ENCODE measurements at regions not wholly inside any gene's neighbourhood (a gene's known extent, or its start where the extent isn't known, plus 50 kb on each side); places are given as distances from the start of the nearest gene placed in this dataset.

DNA sequence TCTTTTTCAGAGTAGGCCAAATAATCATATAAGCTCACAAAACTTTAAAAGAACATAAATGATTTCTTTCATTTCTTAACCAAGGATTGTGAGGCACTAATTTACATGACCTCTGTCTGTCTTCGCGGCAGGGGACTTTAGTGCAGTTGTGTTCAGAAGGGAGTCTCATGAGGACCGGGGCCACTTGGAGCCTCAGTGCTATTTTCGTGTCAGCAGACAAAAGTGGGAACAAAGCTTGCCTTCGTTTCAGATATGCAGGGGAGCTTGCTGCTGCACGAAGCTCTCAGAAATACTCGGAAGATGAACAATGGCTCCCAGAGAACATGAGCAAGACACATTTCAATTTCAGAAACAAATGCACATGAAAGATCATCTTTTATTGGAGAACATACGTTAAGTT, 497.0 kb downstream of the CDH26 start:
- DNase-seq = no peak

DNA sequence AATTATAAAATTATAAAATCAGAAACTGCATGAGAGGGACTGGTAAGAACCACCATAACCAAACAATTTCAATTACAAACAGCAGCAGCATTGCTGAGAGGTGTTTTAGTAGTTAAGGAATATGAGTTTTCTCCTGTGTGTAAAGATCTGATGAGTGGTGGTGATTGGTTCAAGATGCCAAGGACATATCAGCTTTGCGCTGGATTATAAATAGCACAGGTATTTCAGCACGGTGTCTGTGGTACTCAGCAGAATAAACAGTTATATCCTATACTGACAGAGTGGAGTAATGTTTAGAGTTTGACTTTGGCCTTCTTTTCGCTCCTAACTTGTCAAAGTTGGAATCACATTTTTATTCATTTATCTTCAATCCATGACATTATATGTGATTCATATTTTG, 501.0 kb downstream of the CDH26 start:
- no peak for DNase-seq

DNA sequence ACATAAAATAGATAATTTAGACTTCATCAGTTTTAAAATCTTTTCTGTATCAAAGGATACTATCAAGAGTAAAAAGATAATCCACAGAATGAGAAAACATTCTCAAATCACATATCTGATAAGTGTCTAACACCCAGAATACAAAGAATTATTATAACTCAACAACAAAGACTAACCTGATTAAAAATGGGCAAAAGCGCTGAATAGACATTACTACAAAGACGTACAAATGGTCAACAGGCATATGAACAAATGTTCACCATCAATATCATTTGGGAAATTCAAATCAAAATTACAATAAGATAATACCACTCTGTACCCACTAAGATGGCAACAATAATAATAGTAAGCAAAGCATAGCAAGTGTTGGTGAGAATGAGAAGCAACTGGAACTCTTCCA, 503.8 kb downstream of the CDH26 start:
- DNase-seq = no peak

DNA sequence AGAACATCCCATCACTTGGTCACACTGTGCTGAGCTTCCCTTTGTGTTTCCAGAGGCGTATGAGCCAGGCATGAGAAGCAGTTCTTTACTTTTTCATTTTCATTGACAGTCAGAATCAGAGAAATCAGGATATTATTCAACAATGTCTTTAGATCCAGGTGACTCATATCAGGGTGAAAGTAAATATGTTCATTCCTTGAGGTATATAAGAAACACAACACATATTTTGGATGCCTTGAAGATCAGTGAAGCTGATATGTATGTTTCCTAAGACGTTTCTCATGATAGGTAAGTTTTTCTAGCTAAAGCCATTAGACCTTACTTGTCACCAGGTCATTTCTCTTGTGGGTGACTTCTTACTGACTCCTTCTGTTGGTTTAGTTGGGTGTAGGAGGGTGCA, 505.6 kb downstream of the CDH26 start:
- no peak for DNase-seq

DNA sequence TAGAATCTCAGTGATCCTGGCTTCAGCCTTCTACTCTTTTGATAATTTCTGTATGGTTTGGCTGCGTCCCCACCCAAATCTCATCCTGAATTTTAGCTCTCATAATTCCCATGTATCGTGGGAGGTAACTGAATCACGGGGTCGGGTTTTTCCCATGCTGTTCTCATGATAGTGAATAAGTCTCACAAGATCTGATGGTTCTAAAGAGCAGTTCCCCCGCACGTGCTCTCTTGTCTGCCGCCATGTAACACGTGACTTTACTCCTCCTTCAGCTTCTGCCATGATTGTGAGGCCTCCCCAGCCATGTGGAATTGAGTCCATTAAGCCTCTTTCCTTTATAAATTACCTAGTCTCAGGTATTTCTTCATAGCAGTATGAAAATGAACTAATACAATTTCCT, 507.2 kb downstream of the CDH26 start:
- DNase-seq = no peak

DNA sequence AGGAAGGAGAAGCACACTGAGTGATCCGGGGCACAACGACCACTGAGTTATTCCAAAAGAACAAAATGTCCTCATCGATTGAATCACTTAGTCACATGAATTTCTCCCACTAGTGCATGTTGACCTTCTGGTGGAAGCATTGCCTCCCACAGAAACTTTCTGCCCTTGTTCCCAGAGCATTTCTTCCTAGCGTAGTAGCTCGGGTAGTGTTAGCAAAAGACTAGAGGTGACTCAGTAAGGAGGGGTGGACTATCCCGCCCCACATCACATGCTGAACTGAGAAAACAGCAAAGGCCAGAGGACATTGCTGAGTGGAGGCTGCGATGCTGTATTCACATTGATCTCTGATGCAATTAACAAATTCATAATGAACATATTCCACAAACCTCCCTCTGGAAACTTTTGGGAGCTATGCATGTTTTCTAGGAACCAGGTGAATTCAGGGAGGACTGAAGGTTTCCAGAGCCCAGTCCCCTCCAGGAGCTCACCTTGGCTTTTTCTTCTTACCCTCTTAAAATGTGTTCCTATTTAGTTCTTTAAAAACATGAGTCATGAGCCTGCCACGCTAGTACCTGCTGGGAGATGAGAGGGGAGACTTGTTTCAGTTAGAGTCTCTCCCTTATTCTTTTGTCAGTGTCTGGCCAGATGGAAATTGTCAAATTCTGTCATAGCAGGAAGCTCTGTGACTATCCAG, 507.9 kb downstream of the CDH26 start:
- DNase-seq = no peak

DNA sequence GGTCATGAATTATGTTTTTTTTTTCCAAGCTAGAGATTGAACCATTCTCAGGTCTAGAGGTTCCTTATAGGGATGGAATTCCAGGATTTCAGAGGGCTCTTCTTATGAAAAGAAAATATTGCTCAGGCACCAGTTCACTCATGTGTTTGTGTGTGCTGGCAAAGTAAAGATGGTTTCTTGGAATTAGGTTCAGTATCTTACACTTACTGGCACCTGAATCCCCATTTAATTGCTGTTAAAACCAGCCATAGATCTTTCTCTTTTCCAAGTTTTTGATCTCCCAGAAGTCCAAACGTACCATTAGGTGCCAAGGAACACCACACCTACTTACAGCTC, 508.4 kb downstream of the CDH26 start:
- DNase-seq = no peak

DNA sequence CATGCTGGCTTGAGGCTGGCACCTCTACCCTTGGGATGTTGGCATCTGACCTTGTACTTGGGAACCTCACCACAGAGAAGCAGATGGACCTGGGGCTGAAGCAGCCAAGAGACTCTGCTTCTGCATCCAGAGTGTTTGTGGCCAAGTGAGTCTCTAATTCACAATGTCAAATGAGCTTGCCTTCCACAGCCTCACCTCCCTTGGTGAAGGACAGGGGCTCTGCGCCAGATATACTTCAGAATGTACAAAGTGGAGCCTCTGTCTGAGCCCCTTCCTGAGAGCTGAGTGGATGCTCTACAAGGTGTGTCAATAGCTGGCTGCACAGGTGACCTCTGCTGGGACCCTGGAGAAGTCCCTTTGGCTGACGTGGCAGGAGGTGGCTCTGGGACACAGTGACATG, 508.9 kb downstream of the CDH26 start:
- no peak for DNase-seq

DNA sequence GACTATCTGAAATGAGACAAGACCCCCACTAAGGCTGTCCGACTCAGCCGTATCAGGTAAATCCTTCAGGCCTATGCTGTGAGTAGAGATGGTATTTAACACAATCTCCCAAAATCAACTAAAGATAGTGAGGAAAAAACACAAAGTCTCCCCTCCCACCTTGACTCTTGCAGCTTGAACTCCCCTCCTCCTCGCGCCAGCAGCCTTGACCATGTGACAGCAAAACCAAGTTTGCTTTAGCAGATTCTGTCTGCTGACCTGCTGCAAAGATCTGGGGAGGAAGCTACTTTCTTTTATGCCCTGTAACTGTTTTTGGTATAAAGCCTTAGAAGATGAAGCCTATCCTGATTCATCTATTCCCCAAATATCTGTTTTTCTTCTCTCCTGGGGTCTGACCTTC, 509.5 kb downstream of the CDH26 start:
- no peak for DNase-seq

DNA sequence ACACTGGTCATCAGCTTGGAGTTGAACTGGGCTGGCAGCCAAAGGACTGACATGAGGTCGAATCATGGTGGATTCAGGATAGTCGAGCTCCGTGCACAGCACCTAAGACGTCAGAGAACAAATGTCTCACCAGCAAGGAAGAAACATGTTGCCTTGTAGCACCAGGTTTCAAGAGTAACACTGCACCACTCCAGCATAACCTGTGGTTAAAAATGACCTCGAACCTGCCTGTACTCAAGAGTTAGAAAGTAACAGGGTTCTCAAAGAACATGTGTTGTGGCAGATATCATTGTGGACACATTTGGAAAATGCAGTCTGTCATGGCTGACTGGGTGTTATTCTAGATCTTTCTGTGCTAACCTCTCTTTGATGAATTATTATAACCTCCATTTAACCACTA, 511.6 kb downstream of the CDH26 start:
- DNase-seq = no peak

DNA sequence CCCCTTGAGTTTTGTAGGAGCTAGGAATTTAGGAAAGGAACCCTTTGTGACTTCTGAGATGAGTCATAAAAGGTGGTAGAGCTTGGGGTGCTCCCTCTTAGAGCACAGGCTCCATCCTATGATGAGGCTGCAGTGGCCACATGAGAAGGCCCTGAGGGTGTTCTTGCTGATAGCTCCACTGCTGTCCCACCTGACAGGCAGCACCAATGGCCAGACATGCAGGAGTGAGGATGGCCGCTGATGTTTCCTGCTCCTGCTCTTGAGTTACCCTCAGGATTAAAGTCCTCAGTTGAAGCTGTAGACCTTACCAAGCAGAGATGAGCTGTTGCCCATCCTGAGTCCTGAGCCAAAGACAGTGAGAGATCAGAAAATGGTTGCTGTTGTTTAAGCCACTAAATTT, 512.1 kb downstream of the CDH26 start:
- DNase-seq = no peak

DNA sequence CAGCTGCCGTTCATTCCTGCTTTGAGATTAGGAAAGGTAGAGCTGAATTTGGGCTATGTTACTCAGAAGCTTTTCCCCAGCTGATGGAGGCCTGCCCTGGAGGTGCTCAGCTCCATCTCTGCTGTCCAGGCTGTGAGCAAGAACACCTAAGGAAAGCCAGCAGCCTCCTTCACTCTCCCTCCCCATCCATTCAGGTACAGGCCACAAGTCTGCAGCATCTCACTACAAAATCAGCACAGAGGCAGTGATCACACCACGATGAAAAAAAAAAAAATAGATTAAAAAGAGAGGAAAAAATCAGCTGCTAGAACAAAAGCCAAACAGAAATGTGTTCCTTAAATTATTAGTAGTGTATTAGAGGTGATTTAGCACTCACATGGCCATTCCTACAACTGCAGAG, 515.0 kb downstream of the CDH26 start:
- DNase-seq = no peak

DNA sequence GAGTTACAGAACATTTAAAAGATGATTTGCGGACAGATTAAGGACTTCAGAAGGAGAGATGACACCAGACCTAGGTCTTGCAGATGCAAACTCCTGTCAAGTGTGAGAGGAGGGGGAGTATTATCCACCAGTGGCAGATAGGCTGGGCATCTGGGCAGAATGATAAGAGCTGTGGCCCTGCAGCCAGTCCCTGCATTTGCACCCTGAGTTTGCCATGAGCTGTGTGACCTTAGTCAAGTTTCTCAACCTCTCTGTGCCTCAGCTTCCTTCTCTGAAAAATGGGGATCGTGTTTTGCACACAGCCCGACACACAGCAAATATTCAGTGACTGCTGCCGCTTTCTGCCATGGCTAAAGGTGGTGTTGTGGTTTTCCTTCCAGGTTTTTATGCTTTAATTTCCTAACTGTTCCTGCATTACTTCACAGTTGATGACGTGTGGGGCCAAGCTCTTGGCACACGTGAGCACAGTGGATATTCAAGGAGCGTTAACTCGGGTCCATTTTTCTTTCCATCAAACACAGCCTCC, 516.2 kb downstream of the CDH26 start:
- no peak for DNase-seq

DNA sequence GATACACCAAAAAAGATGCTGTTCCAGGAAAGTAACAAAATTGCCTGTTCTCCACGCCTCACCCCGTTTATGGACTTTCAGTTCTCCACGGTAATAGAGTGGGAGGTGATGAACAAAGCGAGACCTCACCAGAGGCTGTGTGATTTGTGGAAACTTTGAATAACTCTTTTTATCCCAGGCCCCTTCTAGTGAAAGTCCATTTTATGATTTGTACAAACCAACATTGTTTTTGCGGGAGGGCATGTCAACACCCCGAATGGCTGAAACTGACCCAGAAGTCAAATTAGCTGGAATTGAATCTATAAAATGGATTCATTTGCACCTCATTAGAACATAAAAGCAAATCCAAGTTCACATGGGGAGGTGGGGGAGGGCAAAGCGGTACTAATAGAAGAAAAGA, 517.8 kb downstream of the CDH26 start:
- no peak for DNase-seq

DNA sequence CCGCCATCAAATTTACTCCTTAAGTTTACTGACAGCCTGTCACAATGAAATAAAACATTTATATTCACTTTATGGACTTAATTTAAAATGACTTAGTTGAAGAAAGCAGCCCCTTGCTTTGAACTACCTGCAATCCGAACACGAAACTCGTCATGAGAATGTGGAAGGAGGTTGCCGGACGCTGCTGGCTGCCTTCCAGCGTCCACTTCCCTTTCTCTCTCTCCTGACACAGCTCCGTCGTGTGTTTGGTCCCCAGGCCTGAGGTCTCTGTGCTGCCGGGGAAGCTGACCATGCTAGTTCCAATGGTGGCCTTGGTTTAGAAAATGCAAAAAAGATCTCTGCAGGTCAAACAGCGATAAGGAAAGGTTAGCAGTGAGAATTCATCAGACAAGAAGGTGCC, 519.7 kb downstream of the CDH26 start:
- no peak for DNase-seq

DNA sequence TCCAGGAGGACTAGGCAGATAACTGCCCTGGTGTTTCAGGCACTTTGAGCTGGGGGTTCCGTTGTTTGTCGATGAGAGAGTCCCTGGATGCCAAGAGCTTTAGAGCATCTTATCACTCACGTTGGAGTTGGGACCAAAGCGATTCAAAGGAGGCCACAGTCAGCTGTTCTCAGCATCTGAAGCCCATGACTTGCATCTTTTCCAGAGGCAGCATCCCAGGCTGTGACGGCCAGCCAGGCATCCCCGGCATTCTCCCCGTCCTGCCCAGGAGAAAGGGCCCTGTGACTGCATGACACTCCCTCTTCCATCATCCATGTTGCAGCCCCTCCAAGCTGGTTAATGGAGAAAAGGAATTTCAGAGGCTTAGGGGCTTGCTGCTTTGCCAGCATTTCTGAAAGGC, 520.3 kb downstream of the CDH26 start:
- no peak for DNase-seq

DNA sequence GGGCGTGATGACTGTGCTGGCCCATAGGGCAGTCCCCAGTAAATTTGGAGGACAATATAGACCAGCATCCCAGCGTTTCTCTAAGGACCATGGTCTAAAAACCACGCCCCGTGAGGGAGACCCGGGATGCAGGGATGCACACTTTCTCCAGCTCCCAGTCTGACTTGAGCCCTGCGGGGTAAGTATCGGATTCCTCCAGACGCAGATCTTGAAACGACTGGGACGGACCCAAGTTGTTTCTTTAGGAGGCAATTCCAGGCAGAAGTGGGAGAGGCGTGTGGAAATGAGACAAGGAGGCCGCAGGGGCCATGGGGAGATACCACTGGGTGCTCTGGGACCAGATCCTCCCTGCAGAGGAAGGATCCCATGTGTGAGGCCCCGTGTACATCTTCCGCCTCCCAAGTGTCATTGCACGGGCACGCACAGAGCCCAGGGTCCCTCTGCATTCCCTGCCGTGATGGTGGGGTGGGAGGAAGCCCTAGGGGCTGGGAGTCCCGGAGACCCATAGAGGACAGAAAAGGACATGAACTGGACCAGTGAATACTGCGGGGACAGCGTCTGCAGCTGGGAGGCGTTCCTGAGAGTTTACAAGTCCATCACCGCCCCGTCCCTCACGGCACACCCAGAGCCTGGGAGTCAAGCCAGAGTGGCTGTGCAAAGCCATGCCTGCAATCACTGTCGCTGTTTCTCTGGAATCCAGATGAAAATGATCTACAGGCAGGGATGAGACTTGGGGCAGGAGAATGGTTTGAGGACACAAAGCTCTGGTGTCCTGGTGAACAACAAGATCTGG, 522.9 kb downstream of the CDH26 start:
- no peak for DNase-seq

DNA sequence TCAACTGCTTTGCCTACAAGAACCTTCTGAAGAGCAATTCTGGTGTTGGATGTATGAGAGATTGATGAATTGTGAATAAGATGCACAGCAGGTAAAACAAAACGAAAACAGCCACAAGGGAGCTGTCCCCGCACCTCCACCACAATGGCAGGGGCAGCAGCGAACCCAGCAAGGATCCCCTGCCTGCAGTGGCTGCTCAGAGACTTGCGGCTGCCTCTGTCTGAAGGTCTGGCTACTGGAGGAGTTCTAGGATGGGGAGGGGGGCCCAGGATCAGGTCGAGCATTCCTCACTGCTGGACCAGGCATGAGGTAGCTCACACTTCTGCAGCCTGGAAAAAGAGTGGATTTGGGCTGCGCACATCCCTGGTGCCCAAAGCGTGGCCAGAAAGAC, 523.5 kb downstream of the CDH26 start:
- DNase-seq = no peak

DNA sequence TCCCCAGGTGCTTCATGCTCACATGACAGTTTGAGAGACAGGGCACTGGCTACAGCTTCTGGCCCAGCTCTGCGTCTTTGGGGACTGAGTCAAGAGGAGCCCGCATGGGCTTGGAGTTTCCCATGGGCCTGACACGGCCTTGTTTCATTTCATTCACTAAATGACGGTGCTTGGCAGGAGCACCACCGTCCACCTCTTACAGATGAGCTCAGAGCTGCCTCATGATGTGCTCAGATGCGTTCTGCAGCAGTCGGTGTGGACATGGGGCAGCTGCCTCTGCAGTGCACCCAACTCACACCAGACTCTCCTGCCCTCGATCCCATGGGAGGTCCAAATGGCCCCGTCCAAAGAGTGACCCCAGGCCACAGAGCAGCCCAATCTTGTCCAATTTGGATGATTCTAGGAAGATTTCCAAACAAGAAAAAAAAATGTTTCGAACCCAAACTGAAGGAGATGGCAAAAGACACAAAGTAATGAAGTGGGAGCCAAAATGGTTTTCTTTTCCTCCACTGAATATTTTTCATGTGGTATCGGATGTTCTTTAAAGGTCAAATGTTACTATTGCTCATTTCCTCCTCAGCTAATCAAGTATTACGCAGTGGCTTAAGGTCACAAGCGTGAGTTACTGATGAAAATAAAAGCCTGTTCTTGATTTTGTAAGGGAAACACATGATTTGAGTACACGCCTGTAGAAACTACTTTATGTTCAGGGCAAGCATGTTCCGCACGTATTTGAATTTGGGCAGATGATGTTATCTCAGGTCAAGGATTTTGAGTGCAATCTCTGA, 524.2 kb downstream of the CDH26 start:
- no peak for DNase-seq

DNA sequence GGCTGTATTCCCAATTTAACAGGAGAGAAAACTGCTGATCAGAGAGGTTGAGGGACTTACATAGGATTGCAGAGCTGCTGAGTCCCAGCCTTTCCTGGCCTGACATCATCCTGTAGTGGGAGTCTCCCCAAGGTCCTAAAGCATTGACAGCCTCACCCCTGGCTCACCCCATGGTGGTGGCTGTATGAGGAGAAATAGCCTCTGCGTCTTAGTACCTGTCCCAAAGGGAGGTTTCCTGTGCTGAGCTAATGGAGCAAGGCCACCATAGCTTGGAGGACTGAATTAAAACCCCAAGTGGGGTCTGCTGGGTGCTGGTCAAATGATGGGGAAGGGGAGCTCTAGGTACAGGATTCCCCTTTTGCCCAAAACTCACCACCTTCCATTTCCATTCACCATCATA, 525.1 kb downstream of the CDH26 start:
- DNase-seq = no peak

DNA sequence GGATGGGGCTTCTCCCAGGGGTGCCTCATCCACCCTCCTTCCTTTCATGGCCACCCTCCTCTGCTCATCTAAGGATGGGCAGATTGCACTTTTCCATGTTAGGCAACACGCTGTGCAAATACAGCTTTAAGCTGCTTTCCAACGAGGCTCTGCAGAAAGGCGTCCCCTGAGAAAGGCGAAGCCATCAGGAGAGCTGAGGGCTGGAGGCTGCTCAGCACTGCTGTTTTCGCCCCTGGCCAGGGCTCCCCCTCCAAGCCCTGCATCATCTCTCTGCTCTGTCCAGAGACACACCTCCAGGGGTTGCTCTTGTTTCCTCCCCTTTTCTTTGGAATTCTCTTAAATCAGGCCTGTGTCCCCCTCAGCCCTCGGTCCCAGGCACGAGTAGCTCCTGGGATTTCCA, 526.1 kb downstream of the CDH26 start:
- no peak for DNase-seq

DNA sequence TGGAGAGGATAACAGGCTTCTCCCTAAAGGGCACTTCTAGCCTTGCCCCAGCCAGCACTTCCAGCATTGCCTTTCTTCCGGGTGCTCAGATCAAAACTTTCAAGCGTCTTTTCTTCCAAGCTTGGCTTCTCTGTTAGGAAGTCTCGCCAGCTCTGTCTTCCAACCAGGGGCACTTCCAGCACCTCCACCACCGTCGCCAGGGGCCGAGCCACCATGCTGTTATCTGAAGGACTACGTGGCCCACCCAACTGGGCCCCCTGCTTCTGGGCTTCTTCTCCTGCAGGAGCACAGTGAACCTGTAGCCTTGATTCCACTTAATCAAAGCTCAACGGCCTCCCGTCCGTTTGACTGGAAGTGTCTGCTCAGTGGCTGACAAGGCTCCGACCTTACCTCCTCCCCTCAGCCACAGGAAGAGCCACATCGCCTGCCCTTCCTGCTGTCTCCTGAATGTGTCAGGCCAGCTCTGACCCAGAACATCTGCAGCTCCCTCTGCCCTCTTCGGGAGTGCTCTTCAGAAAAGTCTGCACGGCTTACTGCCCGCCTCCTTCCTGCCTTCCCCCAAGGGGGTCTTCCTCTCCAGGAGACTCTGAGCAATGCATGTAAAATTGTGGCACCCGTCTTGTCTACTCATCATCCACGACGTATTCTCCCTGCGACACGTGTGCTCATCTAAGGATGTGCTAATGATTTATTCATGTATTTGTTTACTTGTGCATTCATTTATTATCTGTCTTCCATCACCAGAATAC, 527.0 kb downstream of the CDH26 start:
- no peak for DNase-seq

DNA sequence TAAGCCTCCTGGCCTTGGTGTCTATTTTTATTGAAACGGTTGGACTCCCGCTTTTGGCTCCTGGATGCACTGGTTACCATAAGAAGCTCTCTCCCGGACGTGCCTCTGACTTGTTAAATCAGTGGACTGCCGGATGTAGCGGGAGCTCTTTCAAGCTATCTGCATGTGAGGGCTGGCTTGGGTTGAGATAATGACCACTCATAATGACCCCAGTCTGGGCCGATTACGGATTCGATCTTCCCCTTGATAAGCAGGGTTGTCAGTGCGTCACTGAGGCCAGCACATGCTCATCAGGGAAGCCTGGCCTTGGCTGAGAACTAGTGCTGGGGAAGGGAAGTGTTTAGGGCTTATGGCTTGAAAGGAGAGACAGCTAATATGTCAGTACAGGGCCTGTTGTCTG, 528.1 kb downstream of the CDH26 start:
- DNase-seq = no peak
